ENCODE measurements at regions not wholly inside any gene's neighbourhood (a gene's known extent, or its start where the extent isn't known, plus 50 kb on each side); places are given as distances from the start of the nearest gene placed in this dataset.

GRCh38 chr1:232413674-232414073 is 216.3 kb downstream of the SIPA1L2 start:
- TF ChIP-seq CTCF (IDR thresholded peaks at IDR 0.05), result no peak
- TF ChIP-seq EZH2phosphoT487 (IDR thresholded peaks at IDR 0.05), result no peak
- TF ChIP-seq EZH2 (IDR thresholded peaks at IDR 0.05), result no peak
